SK-N-SH treated with all-trans-retinoic acid at 6 μM for 48 hours (cell line): ENCODE measurements at regions not wholly inside any gene's neighbourhood (a gene's known extent, or its start where the extent isn't known, plus 50 kb on each side); places are given as distances from the start of the nearest gene placed in this dataset.

Experiments
- ATAC-seq: fragments of 200-7000 bp; cut with Tn5 transposase; 3 replicates; pipeline ENCODE4 v1.9.1; 2020; ENCODE audit warnings: mild to moderate bottlenecking, moderate library complexity
- ARNTL ChIP-seq: fragments of 450-650 bp; formaldehyde crosslinking; IDR thresholded peaks from 2 replicates; pipeline ENCODE4 v1.5.0; 2020; ENCODE audit warnings: low read depth, mild to moderate bottlenecking, moderate library complexity, borderline replicate concordance
- BACH2 ChIP-seq: fragments of 250-450 bp; sonication (Bioruptor Pico); IDR thresholded peaks from 2 replicates; pipeline ENCODE4 v1.9.0; 2021; ENCODE audit warnings: mild to moderate bottlenecking, borderline replicate concordance
- CSDC2 ChIP-seq: fragments of 250-450 bp; sonication (Bioruptor Pico); IDR thresholded peaks from 2 replicates; pipeline ENCODE4 v1.5.0; 2020; ENCODE audit warnings: mild to moderate bottlenecking, moderate library complexity
- ESRRG ChIP-seq: fragments of 250-450 bp; sonication (Bioruptor Pico); IDR thresholded peaks from 2 replicates; pipeline ENCODE4 v1.6.1; 2021; ENCODE audit warnings: mild to moderate bottlenecking
- GLIS3 ChIP-seq: fragments of 250-450 bp; sonication (Bioruptor Pico); IDR thresholded peaks from 2 replicates; pipeline ENCODE4 v1.5.0; 2020; ENCODE audit warnings: mild to moderate bottlenecking, moderate library complexity
- ISL1 ChIP-seq: fragments of 250-450 bp; sonication (Bioruptor Pico); IDR thresholded peaks from 2 replicates; pipeline ENCODE4 v2.1.2; 2022; ENCODE audit warnings: mild to moderate bottlenecking, moderate library complexity
- OSR1 ChIP-seq: fragments of 250-450 bp; sonication (Bioruptor Pico); IDR thresholded peaks from 2 replicates; pipeline ENCODE4 v1.8.0; 2022; ENCODE audit warnings: moderate library complexity, mild to moderate bottlenecking, inconsistent platforms
- PPARA ChIP-seq: fragments of 250-450 bp; sonication (Bioruptor Pico); IDR thresholded peaks from 2 replicates; pipeline ENCODE4 v1.5.0; 2020; ENCODE audit warnings: mild to moderate bottlenecking, borderline replicate concordance
- RARB ChIP-seq: fragments of 250-450 bp; sonication (Bioruptor Pico); IDR thresholded peaks from 2 replicates; pipeline ENCODE4 v1.8.0; 2021; ENCODE audit warnings: mild to moderate bottlenecking, moderate library complexity
- SNAI2 ChIP-seq: fragments of 250-450 bp; sonication (Bioruptor Pico); IDR thresholded peaks from 2 replicates; pipeline ENCODE4 v1.5.0; 2020; ENCODE audit warnings: mild to moderate bottlenecking, moderate library complexity
- TCF4 ChIP-seq: fragments of 250-450 bp; sonication (Bioruptor Pico); IDR thresholded peaks from 2 replicates; pipeline ENCODE4 v1.8.0; 2021; ENCODE audit warnings: mild to moderate bottlenecking, moderate library complexity, borderline replicate concordance
- TOX ChIP-seq: fragments of 250-450 bp; sonication (Bioruptor Pico); IDR thresholded peaks from 2 replicates; pipeline ENCODE4 v1.8.0; 2021; ENCODE audit warnings: mild to moderate bottlenecking, moderate library complexity, borderline replicate concordance
- ZC3H10 ChIP-seq: fragments of 250-450 bp; sonication (Bioruptor Pico); IDR thresholded peaks from 2 replicates; pipeline ENCODE4 v1.5.1; 2021; ENCODE audit warnings: mild to moderate bottlenecking, moderate library complexity
- ZFP3 ChIP-seq: fragments of 250-450 bp; sonication (Bioruptor Pico); IDR thresholded peaks from 2 replicates; pipeline ENCODE4 v1.5.0; 2020; ENCODE audit warnings: mild to moderate bottlenecking, moderate library complexity
- ZFP30 ChIP-seq: fragments of 450-650 bp; formaldehyde crosslinking; IDR thresholded peaks from 2 replicates; pipeline ENCODE4 v1.5.0; 2022; ENCODE audit warnings: mild to moderate bottlenecking, moderate library complexity
- ZNF565 ChIP-seq: fragments of 450-650 bp; formaldehyde crosslinking; conservative IDR thresholded peaks from 2 replicates; pipeline ENCODE4 v1.5.0; 2020; ENCODE audit warnings: low read depth, mild to moderate bottlenecking, moderate library complexity
- ZNF70 ChIP-seq: fragments of 450-650 bp; formaldehyde crosslinking; IDR thresholded peaks from 2 replicates; pipeline ENCODE4 v1.5.0; 2020; ENCODE audit warnings: mild to moderate bottlenecking, moderate library complexity
- ZNF8 ChIP-seq: fragments of 450-650 bp; formaldehyde crosslinking; IDR thresholded peaks from 2 replicates; pipeline ENCODE4 v1.5.0; 2020; ENCODE audit warnings: mild to moderate bottlenecking, moderate library complexity
- TF ChIP-seq, protein P1 (sequence below): fragments of 250-450 bp; sonication (Bioruptor Pico); IDR thresholded peaks from 2 replicates; pipeline ENCODE4 v1.8.0; 2021; ENCODE audit warnings: low read depth, mild to moderate bottlenecking, moderate library complexity, borderline replicate concordance
- TF ChIP-seq, protein P2 (sequence below): fragments of 250-450 bp; sonication (Bioruptor Pico); IDR thresholded peaks from 2 replicates; pipeline ENCODE4 v1.8.0; 2020; ENCODE audit warnings: mild to moderate bottlenecking, moderate library complexity, borderline replicate concordance
- TF ChIP-seq, protein P3 (sequence below): fragments of 250-450 bp; sonication (Bioruptor Pico); IDR thresholded peaks from 2 replicates; pipeline ENCODE4 v1.5.0; 2020; ENCODE audit warnings: mild to moderate bottlenecking, moderate library complexity
- TF ChIP-seq, protein P4 (sequence below): fragments of 250-450 bp; sonication (Bioruptor Pico); IDR thresholded peaks from 2 replicates; pipeline ENCODE4 v1.5.1; 2021; ENCODE audit warnings: mild to moderate bottlenecking, moderate library complexity

DNA sequence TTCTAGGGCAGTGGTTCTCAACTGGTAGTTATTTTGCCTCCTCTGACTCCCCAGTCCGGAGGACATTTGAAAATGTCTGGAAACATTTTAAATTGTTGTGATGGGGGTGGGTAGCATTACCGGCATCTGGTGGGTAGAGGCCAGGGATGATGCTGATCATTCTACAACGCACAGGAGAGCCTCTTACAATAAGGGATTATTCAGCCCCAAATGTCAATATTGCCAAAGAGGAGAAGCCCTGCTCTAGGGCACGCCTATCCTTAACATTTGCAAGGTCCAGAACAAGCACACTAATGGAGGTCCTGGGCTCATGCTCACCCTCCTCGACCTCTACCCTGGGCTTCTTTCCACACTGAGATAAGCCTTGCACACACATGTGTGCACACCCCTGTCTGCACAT is 106.4 kb downstream of the MINAR1 start:
- TF ChIP-seq GLIS3 (CRISPR knock-in tag) (no peak), ZFP30 (CRISPR knock-in tag) (no peak), SNAI2 (CRISPR knock-in tag) (no peak), ZC3H10 (CRISPR knock-in tag) (no peak), ZFP3 (CRISPR knock-in tag) (no peak), ESRRG (no peak), ARNTL (CRISPR knock-in tag) (no peak), ZNF70 (CRISPR knock-in tag) (no peak), PPARA (CRISPR knock-in tag) (no peak), ZNF565 (no peak), ZNF8 (CRISPR knock-in tag) (no peak), CSDC2 (CRISPR knock-in tag) (no peak)
- TF ChIP-seq, protein P1, sequence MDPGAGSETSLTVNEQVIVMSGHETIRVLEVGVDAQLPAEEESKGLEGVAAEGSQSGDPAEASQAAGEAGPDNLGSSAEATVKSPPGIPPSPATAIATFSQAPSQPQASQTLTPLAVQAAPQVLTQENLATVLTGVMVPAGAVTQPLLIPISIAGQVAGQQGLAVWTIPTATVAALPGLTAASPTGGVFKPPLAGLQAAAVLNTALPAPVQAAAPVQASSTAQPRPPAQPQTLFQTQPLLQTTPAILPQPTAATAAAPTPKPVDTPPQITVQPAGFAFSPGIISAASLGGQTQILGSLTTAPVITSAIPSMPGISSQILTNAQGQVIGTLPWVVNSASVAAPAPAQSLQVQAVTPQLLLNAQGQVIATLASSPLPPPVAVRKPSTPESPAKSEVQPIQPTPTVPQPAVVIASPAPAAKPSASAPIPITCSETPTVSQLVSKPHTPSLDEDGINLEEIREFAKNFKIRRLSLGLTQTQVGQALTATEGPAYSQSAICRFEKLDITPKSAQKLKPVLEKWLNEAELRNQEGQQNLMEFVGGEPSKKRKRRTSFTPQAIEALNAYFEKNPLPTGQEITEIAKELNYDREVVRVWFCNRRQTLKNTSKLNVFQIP (CRISPR knock-in tag), result no peak
- TF ChIP-seq, protein P2, sequence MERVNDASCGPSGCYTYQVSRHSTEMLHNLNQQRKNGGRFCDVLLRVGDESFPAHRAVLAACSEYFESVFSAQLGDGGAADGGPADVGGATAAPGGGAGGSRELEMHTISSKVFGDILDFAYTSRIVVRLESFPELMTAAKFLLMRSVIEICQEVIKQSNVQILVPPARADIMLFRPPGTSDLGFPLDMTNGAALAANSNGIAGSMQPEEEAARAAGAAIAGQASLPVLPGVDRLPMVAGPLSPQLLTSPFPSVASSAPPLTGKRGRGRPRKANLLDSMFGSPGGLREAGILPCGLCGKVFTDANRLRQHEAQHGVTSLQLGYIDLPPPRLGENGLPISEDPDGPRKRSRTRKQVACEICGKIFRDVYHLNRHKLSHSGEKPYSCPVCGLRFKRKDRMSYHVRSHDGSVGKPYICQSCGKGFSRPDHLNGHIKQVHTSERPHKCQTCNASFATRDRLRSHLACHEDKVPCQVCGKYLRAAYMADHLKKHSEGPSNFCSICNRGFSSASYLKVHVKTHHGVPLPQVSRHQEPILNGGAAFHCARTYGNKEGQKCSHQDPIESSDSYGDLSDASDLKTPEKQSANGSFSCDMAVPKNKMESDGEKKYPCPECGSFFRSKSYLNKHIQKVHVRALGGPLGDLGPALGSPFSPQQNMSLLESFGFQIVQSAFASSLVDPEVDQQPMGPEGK, result no peak
- no peak for ATAC-seq

DNA sequence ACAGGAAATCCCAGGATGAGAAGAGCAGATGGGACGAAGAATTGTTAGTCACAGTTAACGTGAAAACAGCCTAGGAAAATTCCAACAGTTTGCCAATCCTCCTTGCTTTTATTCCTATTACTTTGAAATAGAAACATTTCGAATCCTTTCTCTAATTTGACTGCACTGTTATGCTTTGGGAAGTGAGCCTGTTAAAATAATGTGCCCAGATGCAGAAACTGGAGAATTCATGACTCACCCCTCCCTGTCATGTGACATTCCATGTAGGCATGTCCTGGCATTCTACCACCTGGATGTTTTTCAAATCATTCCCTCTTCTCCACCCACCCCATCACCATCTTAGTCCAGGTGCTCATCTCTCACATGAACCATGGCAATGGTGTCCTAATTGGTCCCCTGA is 107.3 kb downstream of the MINAR1 start:
- ATAC-seq, result no peak
- TF ChIP-seq, protein P2, result no peak
- no peak for TF ChIP-seq ISL1 (CRISPR knock-in tag)
- no peak for TF ChIP-seq ZNF70 (CRISPR knock-in tag)

DNA sequence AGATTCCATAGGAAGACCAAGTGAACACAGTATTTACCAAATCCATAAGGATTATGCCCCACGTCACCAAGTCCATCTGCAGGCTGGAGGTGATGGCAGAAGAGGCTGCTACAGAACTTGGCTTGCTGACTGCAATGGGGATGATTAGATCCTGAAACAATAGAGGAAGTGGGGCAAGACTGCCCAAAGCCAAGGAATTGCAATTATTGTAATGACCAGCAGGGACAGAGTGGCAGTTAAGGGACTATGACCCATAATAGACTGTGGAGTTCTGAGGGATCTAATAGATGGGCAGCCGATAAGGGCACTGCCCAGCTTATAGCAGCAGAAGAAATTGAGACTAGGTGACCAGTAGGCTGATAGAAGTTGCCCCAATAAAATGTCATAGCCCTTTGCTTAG is 108.4 kb downstream of the MINAR1 start:
- peak; percentile 36; the same call in 1 of the 3 replicates for ATAC-seq
- no peak for TF ChIP-seq ZNF8 (CRISPR knock-in tag)
- TF ChIP-seq, protein P3, sequence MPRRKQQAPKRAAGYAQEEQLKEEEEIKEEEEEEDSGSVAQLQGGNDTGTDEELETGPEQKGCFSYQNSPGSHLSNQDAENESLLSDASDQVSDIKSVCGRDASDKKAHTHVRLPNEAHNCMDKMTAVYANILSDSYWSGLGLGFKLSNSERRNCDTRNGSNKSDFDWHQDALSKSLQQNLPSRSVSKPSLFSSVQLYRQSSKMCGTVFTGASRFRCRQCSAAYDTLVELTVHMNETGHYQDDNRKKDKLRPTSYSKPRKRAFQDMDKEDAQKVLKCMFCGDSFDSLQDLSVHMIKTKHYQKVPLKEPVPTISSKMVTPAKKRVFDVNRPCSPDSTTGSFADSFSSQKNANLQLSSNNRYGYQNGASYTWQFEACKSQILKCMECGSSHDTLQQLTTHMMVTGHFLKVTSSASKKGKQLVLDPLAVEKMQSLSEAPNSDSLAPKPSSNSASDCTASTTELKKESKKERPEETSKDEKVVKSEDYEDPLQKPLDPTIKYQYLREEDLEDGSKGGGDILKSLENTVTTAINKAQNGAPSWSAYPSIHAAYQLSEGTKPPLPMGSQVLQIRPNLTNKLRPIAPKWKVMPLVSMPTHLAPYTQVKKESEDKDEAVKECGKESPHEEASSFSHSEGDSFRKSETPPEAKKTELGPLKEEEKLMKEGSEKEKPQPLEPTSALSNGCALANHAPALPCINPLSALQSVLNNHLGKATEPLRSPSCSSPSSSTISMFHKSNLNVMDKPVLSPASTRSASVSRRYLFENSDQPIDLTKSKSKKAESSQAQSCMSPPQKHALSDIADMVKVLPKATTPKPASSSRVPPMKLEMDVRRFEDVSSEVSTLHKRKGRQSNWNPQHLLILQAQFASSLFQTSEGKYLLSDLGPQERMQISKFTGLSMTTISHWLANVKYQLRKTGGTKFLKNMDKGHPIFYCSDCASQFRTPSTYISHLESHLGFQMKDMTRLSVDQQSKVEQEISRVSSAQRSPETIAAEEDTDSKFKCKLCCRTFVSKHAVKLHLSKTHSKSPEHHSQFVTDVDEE, result no peak
- TF ChIP-seq ZFP30 (CRISPR knock-in tag), result no peak
- no peak for TF ChIP-seq ESRRG
- TF ChIP-seq, protein P2, result no peak
- no peak for TF ChIP-seq RARB (CRISPR knock-in tag)
- TF ChIP-seq, protein P4, sequence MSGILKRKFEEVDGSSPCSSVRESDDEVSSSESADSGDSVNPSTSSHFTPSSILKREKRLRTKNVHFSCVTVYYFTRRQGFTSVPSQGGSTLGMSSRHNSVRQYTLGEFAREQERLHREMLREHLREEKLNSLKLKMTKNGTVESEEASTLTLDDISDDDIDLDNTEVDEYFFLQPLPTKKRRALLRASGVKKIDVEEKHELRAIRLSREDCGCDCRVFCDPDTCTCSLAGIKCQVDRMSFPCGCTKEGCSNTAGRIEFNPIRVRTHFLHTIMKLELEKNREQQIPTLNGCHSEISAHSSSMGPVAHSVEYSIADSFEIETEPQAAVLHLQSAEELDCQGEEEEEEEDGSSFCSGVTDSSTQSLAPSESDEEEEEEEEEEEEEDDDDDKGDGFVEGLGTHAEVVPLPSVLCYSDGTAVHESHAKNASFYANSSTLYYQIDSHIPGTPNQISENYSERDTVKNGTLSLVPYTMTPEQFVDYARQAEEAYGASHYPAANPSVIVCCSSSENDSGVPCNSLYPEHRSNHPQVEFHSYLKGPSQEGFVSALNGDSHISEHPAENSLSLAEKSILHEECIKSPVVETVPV (CRISPR knock-in tag), result no peak
- TF ChIP-seq ISL1 (CRISPR knock-in tag), result no peak
- no peak for TF ChIP-seq TCF4 (CRISPR knock-in tag)
- no peak for TF ChIP-seq ARNTL (CRISPR knock-in tag)
- TF ChIP-seq OSR1 (CRISPR knock-in tag), result no peak
- no peak for TF ChIP-seq ZFP3 (CRISPR knock-in tag)
- TF ChIP-seq CSDC2 (CRISPR knock-in tag), result no peak
- TF ChIP-seq GLIS3 (CRISPR knock-in tag), result no peak
- no peak for TF ChIP-seq BACH2 (CRISPR knock-in tag)
- TF ChIP-seq, protein P1 (CRISPR knock-in tag), result no peak
- TF ChIP-seq TOX (CRISPR knock-in tag), result no peak
- TF ChIP-seq PPARA (CRISPR knock-in tag), result no peak
- TF ChIP-seq SNAI2 (CRISPR knock-in tag), result no peak
